AG04450 (cell line): ENCODE measurements at regions not wholly inside any gene's neighbourhood (a gene's known extent, or its start where the extent isn't known, plus 50 kb on each side); places are given as distances from the start of the nearest gene placed in this dataset.

Source experiments
- CTCF ChIA-PET: fragments of 300-600, 350-600 bp; formaldehyde crosslinking; extraction: SDS; loops from one replicate; lab custom pipeline; 2022; ENCODE audit warnings: antibody characterized with exemption, inconsistent platforms; lab: Charles Lee
- POLR2A ChIA-PET: fragments of 350-600 bp; formaldehyde crosslinking; extraction: SDS; loops from one replicate; lab custom pipeline; 2021; ENCODE audit warnings: antibody characterized with exemption, inconsistent platforms; lab: Yijun Ruan, JAX
- DNase-seq: peaks from one replicate; pipeline ENCODE4 v3.0.0-alpha.2; 2011; ENCODE audit warnings: low read depth, low spot score
- H3K27ac ChIP-seq: one replicate; pipeline ENCODE4 v1.5.1; 2012; ENCODE audit warnings: low read depth, low read length, control low read depth
- H3K27me3 ChIP-seq: one replicate; pipeline ENCODE4 v1.6.0; 2012; ENCODE audit warnings: low read length; ENCODE audit not compliant: control insufficient read depth, insufficient read depth
- H3K4me3 ChIP-seq: 2 replicates; pipeline ENCODE4 v1.5.1; 2011; ENCODE audit warnings: mild to moderate bottlenecking, low read depth, low read length, control low read depth
- H3K9me3 ChIP-seq: 2 replicates; pipeline ENCODE4 v1.5.1; 2012; ENCODE audit warnings: low read length; ENCODE audit not compliant: control insufficient read depth, insufficient read depth
- CTCF ChIP-seq: IDR thresholded peaks from 2 replicates; pipeline ENCODE4 v1.5.1; 2011; ENCODE audit warnings: low read depth, low read length, control low read depth, inconsistent platforms

DNA sequence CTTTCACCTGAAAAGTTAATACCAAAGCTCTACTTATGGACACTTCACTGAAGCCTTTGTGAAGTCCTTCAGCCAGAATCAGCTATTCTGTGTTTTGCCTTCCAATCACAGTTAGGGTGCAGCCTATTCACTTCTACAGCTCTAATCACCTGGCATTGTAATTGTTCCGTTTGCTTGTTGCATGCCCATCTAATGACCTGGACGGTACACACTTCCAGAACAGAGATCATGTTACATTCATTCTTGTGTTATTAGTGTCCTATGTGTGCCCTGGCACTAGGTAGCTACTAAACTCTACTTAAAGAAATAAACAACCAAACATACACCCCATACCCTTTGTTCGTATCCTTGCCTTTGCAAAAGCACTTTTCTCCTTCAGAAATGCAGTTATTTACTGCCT, 1162.9 kb upstream of the WWC1 start:
- Histone ChIP-seq H3K27me3 (no peaks in the 10 kb centered on the region), H3K9me3 (no peaks in the 10 kb centered on the region; the same call in 1 of the 2 replicates), H3K4me3 (no peak overlapping the region), H3K27ac (no peak overlapping the region)
- TF ChIP-seq CTCF = no peak
- CTCF ChIA-PET = no interaction called here
- POLR2A ChIA-PET = no interaction called here
- DNase-seq = no peak

- Histone ChIP-seq H3K4me3 (no peak overlapping the region), H3K27me3 (no peaks in the 10 kb centered on the region), H3K27ac (no peak overlapping the region), H3K9me3 (no peaks in the 10 kb centered on the region)
- no peak for TF ChIP-seq CTCF
- POLR2A ChIA-PET = no interaction called here
- CTCF ChIA-PET = no interaction called here
- no peak for DNase-seq
Measured at GRCh38 chr5:167140548-167141291, 1150.7 kb upstream of the WWC1 start.

- POLR2A ChIA-PET = no interaction called here
- CTCF ChIA-PET = no interaction called here
- no peak overlapping the region for H3K27ac ChIP-seq
- no peak for DNase-seq
- H3K4me3 ChIP-seq = no peak overlapping the region
- H3K9me3 ChIP-seq = no peaks in the 10 kb centered on the region
- no peak for TF ChIP-seq CTCF
- no peaks in the 10 kb centered on the region for H3K27me3 ChIP-seq
Measured at GRCh38 chr5:167143716-167144115, 1147.7 kb upstream of the WWC1 start.

DNA sequence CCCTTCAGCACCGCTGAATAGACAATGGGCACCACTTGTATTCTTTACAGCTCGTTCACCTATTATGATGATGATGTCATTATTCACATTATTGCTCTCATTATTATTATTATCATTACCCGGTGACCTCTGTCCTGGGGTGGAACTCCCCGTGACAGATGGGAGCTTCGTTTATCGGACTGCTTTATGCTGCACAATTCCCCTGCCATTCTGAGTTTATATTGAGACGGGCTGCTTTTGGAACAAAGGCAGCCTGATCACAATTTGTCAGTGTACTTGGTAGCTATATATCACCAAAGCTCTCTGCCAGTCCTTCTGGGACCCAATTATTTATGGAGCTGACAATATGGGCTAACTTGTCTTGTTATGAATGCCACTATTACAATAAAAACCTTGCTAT, 1145.6 kb upstream of the WWC1 start:
- Histone ChIP-seq H3K4me3 (no peak overlapping the region), H3K9me3 (no peaks in the 10 kb centered on the region), H3K27me3 (no peaks in the 10 kb centered on the region), H3K27ac (no peak overlapping the region)
- no peak for DNase-seq
- ChIA-PET CTCF (no interaction called here), POLR2A (no interaction called here)
- no peak for TF ChIP-seq CTCF

- TF ChIP-seq CTCF = no peak
- no peak overlapping the region for H3K27ac ChIP-seq
- no peak overlapping the region for H3K4me3 ChIP-seq
- no peak for DNase-seq
- no peaks in the 10 kb centered on the region for H3K27me3 ChIP-seq
- ChIA-PET CTCF (no interaction called here), POLR2A (no interaction called here)
- H3K9me3 ChIP-seq = no peaks in the 10 kb centered on the region
Measured at GRCh38 chr5:167147879-167148278, 1143.6 kb upstream of the WWC1 start.
